Activated effector memory CD4-positive, alpha-beta T cell treated with Interleukin-2 at 50 U/mL for 16 hours (primary cell): ENCODE measurements at regions not wholly inside any gene's neighbourhood (a gene's known extent, or its start where the extent isn't known, plus 50 kb on each side); places are given as distances from the start of the nearest gene placed in this dataset.
"Not testable (repeated sequence)": the region's sequence is repeated elsewhere in the genome, so short reads cannot be mapped to it uniquely, and the experiment has no call there.

Source experiments
- DNase-seq: peaks from one replicate; pipeline ENCODE4 v3.0.0-alpha.2; 2020

- no peak for DNase-seq
Measured at GRCh38 chr3:177802151-177802900, 605.0 kb upstream of the TBL1XR1 start.

GRCh38 chr3:177803500-177803899 lies 606.2 kb upstream of the TBL1XR1 start:
- DNase-seq = no peak

GRCh38 chr3:177804032-177804431 lies 606.8 kb upstream of the TBL1XR1 start:
- no peak for DNase-seq

GRCh38 chr3:177804646-177805045 lies 607.4 kb upstream of the TBL1XR1 start:
- no peak for DNase-seq

GRCh38 chr3:177807150-177807875 lies 610.0 kb upstream of the TBL1XR1 start:
- no peak for DNase-seq

- not testable (repeated sequence) for DNase-seq
Measured at GRCh38 chr3:177808928-177809478, 611.7 kb upstream of the TBL1XR1 start.

- DNase-seq = no peak
Measured at GRCh38 chr3:177810162-177810623, 612.9 kb upstream of the TBL1XR1 start.

GRCh38 chr3:177811112-177811511 lies 613.8 kb upstream of the TBL1XR1 start:
- no peak for DNase-seq

- no peak for DNase-seq
Measured at GRCh38 chr3:177811835-177812234, 614.6 kb upstream of the TBL1XR1 start.

- no peak for DNase-seq
Measured at GRCh38 chr3:177812492-177812891, 615.2 kb upstream of the TBL1XR1 start.

- no peak for DNase-seq
Measured at GRCh38 chr3:177813322-177813721, 616.0 kb upstream of the TBL1XR1 start.

GRCh38 chr3:177816667-177817208 lies 619.5 kb upstream of the TBL1XR1 start:
- DNase-seq = no peak

GRCh38 chr3:177817751-177818150 lies 620.5 kb upstream of the TBL1XR1 start:
- DNase-seq = no peak

GRCh38 chr3:177818712-177819240 lies 621.5 kb upstream of the TBL1XR1 start:
- DNase-seq = no peak

GRCh38 chr3:177820683-177821316 lies 623.5 kb upstream of the TBL1XR1 start:
- no peak for DNase-seq

GRCh38 chr3:177822681-177823096 lies 625.4 kb upstream of the TBL1XR1 start:
- DNase-seq = no peak

GRCh38 chr3:177823701-177824189 lies 626.5 kb upstream of the TBL1XR1 start:
- DNase-seq = no peak

GRCh38 chr3:177824190-177824786 lies 627.0 kb upstream of the TBL1XR1 start:
- no peak for DNase-seq

- no peak for DNase-seq
Measured at GRCh38 chr3:177824841-177825240, 627.6 kb upstream of the TBL1XR1 start.

GRCh38 chr3:177826253-177826652 lies 629.0 kb upstream of the TBL1XR1 start:
- DNase-seq = no peak

- no peak for DNase-seq
Measured at GRCh38 chr3:177827511-177828207, 630.4 kb upstream of the TBL1XR1 start.

- no peak for DNase-seq
Measured at GRCh38 chr3:177828208-177828565, 630.9 kb upstream of the TBL1XR1 start.
